OCI-LY7 (cell line): ENCODE measurements at regions not wholly inside any gene's neighbourhood (a gene's known extent, or its start where the extent isn't known, plus 50 kb on each side); places are given as distances from the start of the nearest gene placed in this dataset.

Experiments
- BruUV-seq: library from RNA; stranded (reverse); fragments of 400-500 nt; replicated peaks from 2 replicates; lab custom pipeline; 2021; lab: Mats Ljungman, UMichigan
- CTCF ChIA-PET: fragments of 300-600 bp; sonication (Branson Sonifier 250); formaldehyde crosslinking; loops from one replicate; lab custom pipeline; 2022; ENCODE audit warnings: antibody characterized with exemption; ENCODE audit not compliant: unreplicated experiment; lab: Charles Lee
- POLR2A ChIA-PET: fragments of 300-600 bp; sonication (Branson Sonifier 250); formaldehyde crosslinking; loops from one replicate; lab custom pipeline; 2022; ENCODE audit warnings: antibody characterized with exemption; lab: Charles Lee
- DNase-seq: peaks from one replicate; pipeline ENCODE4 v3.0.0-alpha.2; 2015; ENCODE audit warnings: low spot score
- H2AFZ ChIP-seq: fragments of 200-600 bp; sonication (generic), shearing (Covaris generic); 2 replicates; pipeline ENCODE4 v1.6.1; 2014; ENCODE audit warnings: mild to moderate bottlenecking, antibody characterized with exemption, low read length, moderate library complexity
- H3K27ac ChIP-seq: fragments of 200-600 bp; sonication (generic); 2 replicates; pipeline ENCODE4 v1.5.1; 2014; ENCODE audit warnings: mixed run types, low read depth, mild to moderate bottlenecking, moderate library complexity, low read length, inconsistent platforms; ENCODE audit not compliant: poor library complexity, severe bottlenecking
- H3K36me3 ChIP-seq: fragments of 200-600 bp; sonication (generic); 2 replicates; pipeline ENCODE4 v1.6.1; 2014; ENCODE audit warnings: mild to moderate bottlenecking, antibody characterized with exemption, low read length, moderate library complexity, mixed read lengths; ENCODE audit not compliant: insufficient read depth
- H3K4me1 ChIP-seq: fragments of 200-600 bp; sonication (generic); 2 replicates; pipeline ENCODE4 v1.5.1; 2014; ENCODE audit warnings: mild to moderate bottlenecking, low read length; ENCODE audit not compliant: insufficient read depth, poor library complexity, severe bottlenecking
- H3K4me2 ChIP-seq: fragments of 200-600 bp; sonication (generic); 2 replicates; pipeline ENCODE4 v1.6.1; 2014; ENCODE audit warnings: mild to moderate bottlenecking, low read length
- H3K4me3 ChIP-seq: fragments of 200-600 bp; sonication (generic); 2 replicates; pipeline ENCODE4 v1.5.1; 2014; ENCODE audit warnings: mild to moderate bottlenecking, low read depth, low read length; ENCODE audit not compliant: poor library complexity, severe bottlenecking
- H3K79me2 ChIP-seq: fragments of 200-600 bp; sonication (generic); 2 replicates; pipeline ENCODE4 v1.6.1; 2016; ENCODE audit warnings: low read depth, mild to moderate bottlenecking, low read length, moderate library complexity, mixed read lengths; ENCODE audit not compliant: insufficient read depth
- H3K9me2 ChIP-seq: fragments of 200-600 bp; sonication (generic); 2 replicates; pipeline ENCODE4 v1.6.1; 2016; ENCODE audit warnings: mild to moderate bottlenecking, low read length, mixed read lengths; ENCODE audit not compliant: insufficient read depth
- H3K9me3 ChIP-seq: fragments of 200-600 bp; sonication (generic); 2 replicates; pipeline ENCODE4 v1.6.1; 2014; ENCODE audit warnings: mild to moderate bottlenecking, mixed run types, low read length, mixed read lengths
- H4K20me1 ChIP-seq: fragments of 200-600 bp; sonication (generic); 2 replicates; pipeline ENCODE4 v1.6.1; 2014; ENCODE audit warnings: mild to moderate bottlenecking, antibody characterized with exemption, low read length, moderate library complexity, mixed read lengths; ENCODE audit not compliant: insufficient read depth
- EZH2phosphoT487 ChIP-seq: fragments of 200-600 bp; sonication (generic); IDR thresholded peaks from 2 replicates; pipeline ENCODE4 v1.6.1; 2018; ENCODE audit warnings: low read depth, borderline replicate concordance, mild to moderate bottlenecking, mixed run types, antibody characterized with exemption, low read length, moderate library complexity, mixed read lengths
- intact Hi-C: fragments of 100-400 bp; cut with micrococcal nuclease; formaldehyde crosslinking; loops from one replicate; pipeline ENCODE4 v1.10.0; 2022; ENCODE audit not compliant: unreplicated experiment
- TF ChIP-seq, protein P1 (sequence below): fragments of 200-600 bp; sonication (generic); conservative IDR thresholded peaks from 2 replicates; pipeline ENCODE4 v1.5.1; 2014; ENCODE audit warnings: mild to moderate bottlenecking, antibody characterized with exemption, low read length, moderate library complexity, mixed read lengths

DNA sequence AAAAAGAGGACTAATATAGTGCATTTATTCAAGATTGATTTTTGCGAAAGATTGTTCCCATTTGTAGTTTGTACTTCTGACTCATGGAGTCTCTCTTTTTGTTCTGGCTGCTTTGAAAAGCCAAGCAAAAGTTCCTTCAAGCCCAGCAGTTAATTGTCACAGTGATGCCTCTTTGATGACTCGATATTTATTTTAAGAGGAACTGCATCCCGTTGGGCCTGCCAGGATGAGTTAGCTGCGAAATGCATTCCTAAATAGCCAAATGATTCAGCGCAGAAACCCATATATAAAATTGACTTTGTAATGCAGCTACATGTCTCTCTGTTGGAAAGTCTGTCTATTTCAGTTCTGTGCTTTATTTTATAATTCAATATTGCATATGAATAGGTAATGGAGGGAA, 295.1 kb downstream of the GBA3 start:
- no TSS peak for BruUV-seq
- Histone ChIP-seq H3K79me2 (no peaks in the 10 kb centered on the region), H4K20me1 (no peaks in the 10 kb centered on the region), H2AFZ (no peak overlapping the region), H3K9me3 (no peaks in the 10 kb centered on the region), H3K9me2 (no peaks in the 10 kb centered on the region), H3K4me1 (no peaks in the 10 kb centered on the region), H3K36me3 (no peaks in the 10 kb centered on the region), H3K4me3 (no peak overlapping the region), H3K27ac (no peak overlapping the region), H3K4me2 (no peak overlapping the region)
- ChIA-PET POLR2A (interaction anchor here (0.5 kb wide), 1 partner anchor 1486 kb away, joined by 3 read pairs; no protein-coding TSS in a partner anchor), CTCF (no interaction called here)
- no peak for DNase-seq
- intact Hi-C loops, result no loop called here
- TF ChIP-seq, protein P1, sequence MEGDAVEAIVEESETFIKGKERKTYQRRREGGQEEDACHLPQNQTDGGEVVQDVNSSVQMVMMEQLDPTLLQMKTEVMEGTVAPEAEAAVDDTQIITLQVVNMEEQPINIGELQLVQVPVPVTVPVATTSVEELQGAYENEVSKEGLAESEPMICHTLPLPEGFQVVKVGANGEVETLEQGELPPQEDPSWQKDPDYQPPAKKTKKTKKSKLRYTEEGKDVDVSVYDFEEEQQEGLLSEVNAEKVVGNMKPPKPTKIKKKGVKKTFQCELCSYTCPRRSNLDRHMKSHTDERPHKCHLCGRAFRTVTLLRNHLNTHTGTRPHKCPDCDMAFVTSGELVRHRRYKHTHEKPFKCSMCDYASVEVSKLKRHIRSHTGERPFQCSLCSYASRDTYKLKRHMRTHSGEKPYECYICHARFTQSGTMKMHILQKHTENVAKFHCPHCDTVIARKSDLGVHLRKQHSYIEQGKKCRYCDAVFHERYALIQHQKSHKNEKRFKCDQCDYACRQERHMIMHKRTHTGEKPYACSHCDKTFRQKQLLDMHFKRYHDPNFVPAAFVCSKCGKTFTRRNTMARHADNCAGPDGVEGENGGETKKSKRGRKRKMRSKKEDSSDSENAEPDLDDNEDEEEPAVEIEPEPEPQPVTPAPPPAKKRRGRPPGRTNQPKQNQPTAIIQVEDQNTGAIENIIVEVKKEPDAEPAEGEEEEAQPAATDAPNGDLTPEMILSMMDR, result no peak
- TF ChIP-seq EZH2phosphoT487, result no peak

DNA sequence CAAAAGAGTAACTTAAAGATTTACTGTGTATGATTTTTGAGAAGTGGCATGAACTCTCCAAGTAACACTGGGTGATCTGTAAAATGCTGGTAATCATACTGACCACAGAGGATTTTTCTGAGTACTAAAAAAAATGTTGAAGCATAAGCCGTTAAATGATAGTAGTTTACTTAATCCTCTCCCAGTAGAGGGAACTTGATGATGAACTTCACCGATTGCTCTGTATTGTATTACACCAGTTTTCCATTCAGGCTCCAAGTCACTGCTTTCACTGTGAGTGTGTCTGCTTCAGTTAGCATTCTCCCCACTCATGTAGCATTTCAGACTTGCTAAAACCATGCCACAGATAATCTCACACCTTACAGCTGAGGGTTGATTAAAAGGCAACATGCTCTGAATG, 294.1 kb downstream of the GBA3 start:
- Histone ChIP-seq H3K9me2 (no peaks in the 10 kb centered on the region), H3K4me2 (no peak overlapping the region), H2AFZ (no peak overlapping the region), H3K27ac (no peak overlapping the region), H3K79me2 (no peaks in the 10 kb centered on the region), H3K9me3 (no peaks in the 10 kb centered on the region), H3K4me3 (no peak overlapping the region), H4K20me1 (no peaks in the 10 kb centered on the region), H3K36me3 (no peaks in the 10 kb centered on the region), H3K4me1 (no peaks in the 10 kb centered on the region)
- ChIA-PET POLR2A (no interaction called here), CTCF (no interaction called here)
- BruUV-seq, result no TSS peak
- no peak for DNase-seq
- TF ChIP-seq EZH2phosphoT487, result no peak
- TF ChIP-seq, protein P1, result no peak
- intact Hi-C loops, result no loop called here

DNA sequence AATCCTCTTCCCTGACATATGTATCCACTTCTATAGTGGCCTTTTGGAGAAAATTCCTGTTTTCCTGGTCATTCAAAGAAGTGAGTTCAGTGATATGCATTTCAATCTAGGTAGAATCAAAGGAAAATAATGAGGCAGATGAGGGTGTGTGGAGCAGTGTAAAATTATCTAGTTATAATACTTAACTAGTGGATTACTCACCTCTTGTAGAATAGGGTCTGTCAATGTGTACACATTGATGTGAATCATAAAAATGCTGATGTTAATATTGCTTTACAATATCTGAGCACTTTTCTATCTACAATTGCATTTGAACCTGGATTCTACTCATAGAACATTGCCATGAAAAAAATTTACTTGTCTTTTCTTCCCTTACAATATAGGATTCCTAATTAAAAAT, 293.5 kb downstream of the GBA3 start:
- H3K4me1 ChIP-seq, result no peaks in the 10 kb centered on the region
- TF ChIP-seq, protein P1, result no peak
- TF ChIP-seq EZH2phosphoT487, result no peak
- no peak overlapping the region for H3K4me3 ChIP-seq
- intact Hi-C loops, result no loop called here
- no peaks in the 10 kb centered on the region for H4K20me1 ChIP-seq
- no peak for DNase-seq
- H3K36me3 ChIP-seq, result no peaks in the 10 kb centered on the region
- H3K4me2 ChIP-seq, result no peak overlapping the region
- no peaks in the 10 kb centered on the region for H3K9me2 ChIP-seq
- no peaks in the 10 kb centered on the region for H3K79me2 ChIP-seq
- no peak overlapping the region for H2AFZ ChIP-seq
- POLR2A ChIA-PET, result no interaction called here
- CTCF ChIA-PET, result no interaction called here
- no peaks in the 10 kb centered on the region for H3K9me3 ChIP-seq
- no TSS peak for BruUV-seq
- no peak overlapping the region for H3K27ac ChIP-seq
